Activated CD4-positive, alpha-beta T cell treated with anti-CD3 and anti-CD28 coated beads, Interleukin-2, Interleukin-6, amounts not matched to agents 100 ng/mL and 50 ng/mL, durations not matched to agents 16 hours and 8 hours (primary cell): ENCODE measurements at regions not wholly inside any gene's neighbourhood (a gene's known extent, or its start where the extent isn't known, plus 50 kb on each side); places are given as distances from the start of the nearest gene placed in this dataset.
"Not testable (repeated sequence)": the region's sequence is repeated elsewhere in the genome, so short reads cannot be mapped to it uniquely, and the experiment has no call there.

Source experiments
- DNase-seq: peaks from one replicate; pipeline ENCODE4 v3.0.0-alpha.2; 2020

DNA sequence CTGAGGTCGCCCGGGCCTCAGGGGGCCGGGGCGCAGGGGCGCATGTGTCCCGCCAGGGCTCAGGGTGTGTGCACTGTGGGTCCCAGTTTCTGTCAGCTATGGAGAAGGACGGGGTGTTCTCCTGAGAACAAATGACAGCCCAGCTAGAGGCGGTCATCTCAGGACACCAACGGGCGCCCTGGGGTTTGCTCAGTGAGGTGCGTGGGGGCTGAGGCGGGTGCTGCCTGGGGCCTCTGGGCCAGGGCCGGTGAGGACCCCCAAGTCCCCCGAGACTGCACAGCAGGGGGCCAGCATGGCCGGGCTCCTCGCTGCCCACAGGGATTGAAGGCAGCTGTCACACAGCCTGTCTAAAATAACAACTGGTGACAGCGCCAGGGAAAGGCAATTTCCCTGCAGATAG is 808.8 kb upstream of the SOX11 start:
- no peak for DNase-seq

DNA sequence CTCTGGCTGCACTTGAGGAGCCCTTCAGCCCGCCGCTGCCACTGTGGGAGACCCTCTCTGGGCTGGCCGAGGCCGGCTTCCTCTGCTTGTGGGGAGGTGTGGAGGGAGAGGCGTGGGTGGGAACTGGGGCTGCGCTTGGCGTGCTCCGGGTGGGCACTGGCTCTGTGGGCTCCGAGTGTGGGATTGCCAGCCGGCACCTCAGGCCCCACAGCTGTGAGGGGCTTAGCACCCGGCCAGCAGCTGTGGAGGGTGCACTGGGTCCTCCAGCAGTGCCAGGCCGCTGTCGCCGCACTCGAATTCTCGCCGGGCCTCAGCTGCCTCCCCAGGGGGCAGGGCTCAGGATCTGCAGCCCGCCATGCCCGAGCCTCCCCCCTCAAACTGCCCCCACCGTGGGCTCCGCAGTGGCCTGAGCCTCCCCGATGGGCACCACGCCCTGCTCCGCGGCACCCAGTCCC is 808.0 kb upstream of the SOX11 start:
- no peak for DNase-seq

DNA sequence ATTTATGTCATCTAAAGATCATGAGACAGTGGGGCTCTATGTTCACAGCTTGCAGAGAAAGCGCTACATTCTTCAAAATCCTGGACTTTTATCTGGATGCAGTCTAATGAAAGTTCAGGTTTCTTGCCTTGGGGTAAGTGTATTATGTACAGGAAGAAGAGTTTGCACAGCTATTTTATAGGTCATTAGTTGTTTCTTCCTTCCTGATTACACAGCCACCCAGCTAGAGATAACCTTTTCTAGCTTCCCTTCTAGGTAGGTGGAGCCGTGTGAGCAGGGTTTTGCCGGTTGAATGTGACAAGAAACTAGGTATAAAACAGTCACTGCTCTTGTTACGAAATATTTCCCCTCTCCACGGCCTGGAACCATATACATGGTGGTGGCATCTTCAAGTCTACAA is 800.8 kb upstream of the SOX11 start:
- DNase-seq: no peak

DNA sequence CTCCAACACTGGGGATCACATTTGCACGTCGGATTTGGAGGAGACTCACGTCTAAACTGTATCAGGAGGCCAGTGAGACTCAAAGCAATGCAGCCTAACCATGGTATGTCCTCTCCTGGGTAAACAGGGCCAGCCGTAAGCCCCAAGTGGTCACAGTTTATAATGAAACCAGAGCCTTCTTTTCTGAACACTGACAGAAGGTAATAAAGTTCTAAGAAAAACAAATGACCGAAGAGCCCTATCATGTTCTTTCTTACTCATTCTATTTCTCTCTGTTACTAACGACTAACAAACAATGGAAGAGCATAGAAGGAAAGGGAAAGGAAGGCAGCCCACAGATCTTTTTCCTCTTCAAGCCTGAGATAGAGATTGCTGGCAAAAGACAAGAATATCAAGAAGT is 796.8 kb upstream of the SOX11 start:
- DNase-seq: no peak

DNA sequence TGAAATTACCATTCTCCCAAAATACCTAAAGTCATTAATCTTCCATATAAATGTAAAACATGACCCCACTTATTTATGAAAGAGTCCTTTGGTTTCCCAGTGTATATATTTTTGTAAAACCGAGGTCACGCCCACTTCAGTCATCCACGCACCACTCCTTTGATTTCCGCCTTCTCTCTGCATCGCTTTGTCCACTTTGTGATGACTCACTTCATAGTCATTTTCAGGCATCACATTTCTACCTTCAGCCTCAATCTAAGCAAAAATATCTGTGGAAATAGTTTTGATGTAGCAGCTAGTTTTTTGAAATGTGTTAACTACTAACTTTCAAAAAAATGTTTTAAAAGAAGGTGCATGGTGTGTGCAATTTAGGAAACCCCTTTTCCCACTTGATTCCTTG is 793.5 kb upstream of the SOX11 start:
- no peak for DNase-seq

DNA sequence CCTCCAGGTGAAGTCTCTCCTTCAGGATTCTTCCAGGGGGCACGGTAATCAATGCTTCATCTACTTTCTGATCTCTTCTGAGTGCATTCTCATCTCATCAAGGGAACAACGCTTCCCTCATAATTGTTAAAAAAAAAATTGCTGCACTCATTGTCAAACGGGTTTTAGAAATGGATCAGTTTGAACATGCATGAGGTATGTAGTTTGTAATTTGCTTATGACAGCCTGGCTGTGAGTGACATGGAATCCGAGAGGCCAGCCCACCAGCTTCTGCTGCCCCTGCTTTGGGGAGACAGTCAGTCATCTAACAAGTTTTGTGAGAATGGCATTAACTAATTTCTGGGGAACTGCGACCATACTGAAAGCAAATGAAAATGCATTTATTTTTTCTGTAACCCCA is 791.9 kb upstream of the SOX11 start:
- DNase-seq: no peak

DNA sequence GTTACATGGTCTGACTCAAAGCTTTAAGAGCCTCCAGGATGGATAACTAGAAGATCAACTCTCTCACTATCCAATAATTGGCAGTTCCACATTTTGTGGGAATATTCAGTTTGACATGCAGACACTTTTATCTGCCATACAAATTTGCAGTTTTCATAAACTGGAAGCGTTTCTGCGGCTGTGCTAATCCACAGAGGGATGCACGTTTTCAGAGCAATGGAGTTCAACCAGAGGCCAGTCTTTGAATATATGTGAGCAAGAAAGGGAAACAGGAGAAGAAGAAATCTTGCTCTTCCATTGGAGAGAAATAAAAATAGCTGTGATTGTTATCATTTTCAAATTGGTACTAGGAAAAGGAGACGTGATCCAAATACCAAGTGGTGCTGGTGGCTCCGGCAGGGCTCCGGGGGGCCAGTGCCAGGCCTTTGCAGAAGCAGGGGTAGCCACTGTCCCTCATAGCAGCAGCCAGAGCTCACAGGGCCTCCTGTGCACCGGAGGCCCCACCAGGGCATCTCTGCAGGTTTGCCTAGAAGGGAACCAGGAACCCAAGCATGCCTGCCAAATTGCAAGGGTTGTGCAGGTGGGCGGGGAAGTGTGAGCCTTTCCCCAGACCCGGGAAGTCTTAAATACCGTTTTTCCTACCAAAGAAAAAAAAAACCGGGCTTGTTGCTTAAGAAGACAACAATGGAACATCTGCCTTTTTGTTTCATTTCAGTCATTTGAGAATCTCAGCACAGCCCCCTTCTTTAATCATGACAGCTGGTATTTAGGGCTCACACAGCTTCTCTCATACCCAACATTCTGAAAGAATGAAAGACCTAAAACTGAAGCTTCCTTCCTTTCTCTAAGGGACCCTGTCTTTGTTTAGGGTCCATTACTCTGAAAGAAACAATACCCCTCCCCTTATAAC is 791.1 kb upstream of the SOX11 start:
- no peak for DNase-seq

DNA sequence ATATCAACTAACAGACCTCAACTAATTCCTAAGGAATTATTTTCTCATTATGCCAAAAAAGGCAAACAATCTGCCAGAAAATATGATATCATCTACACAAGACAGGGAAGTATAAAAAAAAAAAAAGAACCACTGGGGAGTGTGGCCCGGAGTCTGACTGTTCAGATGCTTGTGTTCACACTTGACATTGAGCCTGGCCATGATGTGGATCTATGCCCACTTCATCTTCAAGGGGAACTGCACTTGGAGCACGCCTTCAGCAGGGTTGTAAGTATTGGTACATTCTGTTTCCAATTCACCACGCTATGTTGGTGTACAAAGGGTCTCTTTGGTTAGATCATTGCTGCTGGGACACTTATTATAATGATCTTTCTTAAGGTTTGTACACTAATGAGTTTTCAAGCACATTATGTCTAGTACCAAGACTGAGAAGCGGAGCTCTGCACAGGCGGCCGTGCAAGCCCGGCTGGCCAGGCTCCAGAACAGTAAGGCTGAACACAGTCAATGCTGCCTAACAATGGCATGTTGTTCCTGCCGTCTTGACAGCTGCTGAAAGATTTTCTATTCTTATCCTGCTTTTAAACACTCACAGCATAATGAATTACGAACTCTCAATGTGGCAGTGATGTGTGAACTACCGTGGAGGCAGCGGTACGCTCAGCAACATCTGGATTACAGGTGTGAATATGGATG is 788.4 kb upstream of the SOX11 start:
- DNase-seq: no peak

DNA sequence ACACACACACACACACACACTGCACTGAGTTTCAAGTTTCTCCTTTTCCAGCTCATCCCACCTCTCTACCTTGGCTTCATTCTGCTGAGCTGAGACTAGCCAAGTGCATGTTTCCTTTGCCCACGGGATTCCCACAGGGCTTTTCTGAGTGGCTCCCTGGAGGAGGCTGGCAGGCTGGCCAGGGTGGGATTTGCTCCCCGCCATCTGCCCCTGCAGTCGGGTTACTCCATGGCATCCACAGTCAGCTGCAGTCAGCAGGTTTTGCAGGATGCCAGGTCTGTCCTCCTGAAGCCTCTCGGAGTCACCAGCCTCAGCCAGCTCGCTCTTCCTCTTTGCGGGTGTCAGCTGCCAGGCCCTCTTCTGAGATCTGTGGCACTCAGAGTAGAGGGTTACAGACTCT is 783.7 kb upstream of the SOX11 start:
- DNase-seq: no peak

DNA sequence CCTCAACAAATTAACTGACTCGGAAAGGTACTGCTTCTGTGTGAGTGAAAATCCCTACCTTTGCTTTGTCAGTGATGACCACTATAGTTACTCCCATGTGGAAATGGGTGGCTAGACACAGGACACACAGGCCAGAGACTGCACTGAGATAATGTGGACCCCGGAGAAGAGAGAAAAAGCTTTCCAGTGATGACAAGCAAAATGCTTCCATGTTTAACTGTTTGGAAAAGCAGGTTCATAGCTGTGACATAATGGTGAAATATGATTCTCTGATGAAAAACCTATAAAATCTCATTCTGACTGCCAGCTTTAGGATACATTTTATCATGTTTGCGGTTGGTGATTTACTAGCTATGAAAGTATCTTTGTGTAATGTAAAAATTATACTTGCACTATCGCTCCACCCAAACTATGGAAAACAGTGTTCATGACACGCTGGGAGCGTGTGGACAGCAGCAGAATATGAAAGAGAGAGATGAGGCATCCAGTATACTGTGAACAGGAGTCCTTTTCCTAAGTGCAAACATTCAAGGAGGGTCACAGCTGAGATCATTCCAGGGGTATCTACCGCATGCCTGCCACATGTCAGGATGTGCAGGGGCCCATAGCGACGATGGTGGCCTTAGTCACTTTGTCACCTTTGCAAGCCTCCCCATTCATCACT is 782.7 kb upstream of the SOX11 start:
- DNase-seq: no peak

DNA sequence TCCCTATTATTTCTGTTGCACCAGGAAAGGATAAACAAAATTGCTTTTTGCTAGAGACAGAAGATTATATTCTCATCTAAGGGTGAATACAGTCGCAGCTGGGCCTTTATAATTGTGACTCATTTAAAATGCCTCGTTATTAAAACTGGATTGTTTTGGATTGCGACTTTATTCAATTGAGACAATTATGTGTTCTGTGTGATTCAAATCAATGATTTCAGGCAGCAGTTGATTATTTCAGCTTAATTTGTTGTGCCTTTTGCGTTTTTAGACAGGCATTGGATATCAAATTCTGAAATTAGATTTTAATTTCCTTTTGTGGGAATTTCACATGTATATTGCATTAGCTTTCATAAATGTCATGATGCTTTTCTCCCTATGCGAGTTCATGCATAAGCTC is 778.1 kb upstream of the SOX11 start:
- DNase-seq: no peak

DNA sequence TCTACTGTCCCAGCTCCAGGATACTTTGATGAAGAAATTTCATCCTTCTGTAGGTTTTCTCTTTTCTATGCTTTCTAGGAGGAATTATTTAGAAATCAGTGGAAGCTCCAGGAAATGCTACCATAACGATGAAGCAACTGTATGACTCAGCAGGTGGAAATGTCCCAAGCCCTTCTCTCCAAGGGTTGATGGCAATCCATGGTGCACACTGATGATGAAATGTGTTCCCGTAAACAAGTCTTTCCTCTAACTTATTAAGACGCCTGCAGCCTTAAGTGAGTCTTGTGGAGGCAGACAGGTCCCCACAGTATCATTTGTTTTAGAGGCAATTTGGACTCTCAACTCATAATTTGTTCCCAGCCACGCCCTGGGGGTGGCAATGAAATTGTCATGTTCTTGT is 777.6 kb upstream of the SOX11 start:
- DNase-seq: no peak

DNA sequence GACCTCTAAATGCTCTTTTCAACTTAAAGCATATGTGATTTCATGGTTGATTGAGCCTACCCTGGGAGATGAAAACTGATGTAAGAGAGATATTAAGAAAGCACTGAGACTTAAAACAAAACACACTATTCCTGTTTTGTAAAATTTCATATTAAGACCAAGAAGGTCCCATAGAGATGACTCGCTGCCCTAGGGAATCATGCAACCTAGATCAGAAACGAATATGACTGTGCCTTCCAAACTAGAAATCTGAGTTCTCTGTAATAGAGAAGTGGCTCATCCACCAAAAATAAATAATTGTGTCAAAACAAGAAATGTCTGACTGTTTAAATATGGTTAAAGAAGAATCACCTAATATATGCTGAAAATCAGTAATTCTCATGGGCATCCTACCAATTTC is 776.8 kb upstream of the SOX11 start:
- no peak for DNase-seq

DNA sequence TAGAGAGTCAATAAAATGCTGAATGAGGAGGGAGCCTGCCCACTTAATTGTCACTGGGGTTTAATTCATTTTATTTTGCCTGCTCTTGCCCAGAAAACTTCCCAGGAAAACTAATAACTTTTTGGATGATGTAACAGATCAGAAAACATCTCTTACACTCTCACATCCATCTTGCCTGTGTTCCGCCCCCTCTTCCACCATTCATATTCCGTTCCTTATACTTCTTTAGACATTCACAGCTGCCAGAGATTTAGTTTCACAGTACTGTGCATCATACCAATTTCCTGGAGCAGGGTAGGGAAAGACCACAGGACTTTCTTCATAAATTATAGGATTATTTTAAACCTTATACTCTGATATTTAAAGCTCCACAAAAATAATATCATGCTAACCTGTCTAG is 776.1 kb upstream of the SOX11 start:
- DNase-seq: no peak

DNA sequence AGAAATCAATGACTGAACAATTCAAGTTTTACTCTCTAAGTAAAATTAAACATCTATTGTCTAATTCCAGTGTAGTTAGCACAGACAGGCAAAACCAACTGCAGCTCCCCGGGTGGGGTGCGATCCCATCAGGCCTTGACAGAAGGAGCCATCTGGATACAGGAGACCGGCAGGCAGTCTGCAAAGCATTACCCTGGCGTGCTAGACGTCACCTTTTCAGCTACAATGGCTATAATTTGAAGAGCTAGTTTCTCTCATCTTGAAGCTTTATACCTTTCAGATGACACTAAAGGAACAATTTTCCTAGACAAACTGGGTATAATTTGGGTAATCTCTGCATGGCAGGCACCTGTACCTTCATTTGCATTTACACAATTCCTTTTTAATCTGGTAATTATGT is 761.5 kb upstream of the SOX11 start:
- no peak for DNase-seq

DNA sequence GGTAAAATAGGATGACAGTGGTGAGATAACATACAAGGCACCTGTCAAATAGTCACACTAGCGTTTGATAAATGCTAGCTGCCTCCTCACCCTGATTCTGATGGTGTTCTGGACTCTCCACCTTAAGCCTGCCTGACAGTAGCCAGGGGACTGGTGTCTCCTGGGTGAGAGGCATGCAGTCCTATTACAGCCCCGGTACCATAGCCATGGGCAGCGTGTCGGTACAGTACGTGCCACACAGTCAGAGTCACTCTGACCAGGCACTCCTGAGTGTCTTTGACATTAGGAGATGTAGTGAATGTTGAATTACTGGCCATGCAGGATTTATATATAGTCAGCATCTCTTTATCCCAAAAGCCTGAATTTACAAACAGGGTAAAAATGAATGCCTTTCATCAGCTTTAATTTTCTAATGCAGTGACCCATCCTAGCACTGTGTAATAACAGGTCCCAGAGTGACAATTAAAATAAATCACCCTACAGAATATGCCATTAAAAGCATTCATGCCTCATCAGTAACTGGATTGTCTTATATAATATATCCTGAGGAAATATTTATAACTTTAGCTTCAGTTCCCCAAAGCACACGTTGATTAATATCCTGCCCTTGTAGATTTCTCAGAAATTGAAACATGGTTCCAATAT is 760.3 kb upstream of the SOX11 start:
- no peak for DNase-seq

DNA sequence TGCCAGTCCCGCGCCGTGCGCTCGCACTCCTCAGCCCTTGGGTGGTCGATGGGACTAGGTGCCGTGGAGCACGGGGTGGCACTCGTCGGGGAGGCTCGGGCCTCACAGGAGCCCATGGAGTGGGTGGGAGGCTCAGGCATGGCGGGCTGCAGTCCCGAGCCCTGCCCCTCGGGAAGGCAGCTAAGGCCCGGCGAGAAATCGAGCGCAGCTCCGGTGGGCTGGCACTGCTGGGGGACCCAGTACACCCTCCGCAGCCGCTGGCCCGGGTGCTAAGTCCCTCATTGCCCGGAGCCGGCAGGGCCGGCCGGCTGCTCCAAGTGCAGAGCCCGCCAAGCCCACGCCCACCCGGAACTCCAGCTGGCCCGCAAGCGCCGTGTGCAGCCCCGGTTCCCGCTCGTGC is 756.9 kb upstream of the SOX11 start:
- not testable (repeated sequence) for DNase-seq

DNA sequence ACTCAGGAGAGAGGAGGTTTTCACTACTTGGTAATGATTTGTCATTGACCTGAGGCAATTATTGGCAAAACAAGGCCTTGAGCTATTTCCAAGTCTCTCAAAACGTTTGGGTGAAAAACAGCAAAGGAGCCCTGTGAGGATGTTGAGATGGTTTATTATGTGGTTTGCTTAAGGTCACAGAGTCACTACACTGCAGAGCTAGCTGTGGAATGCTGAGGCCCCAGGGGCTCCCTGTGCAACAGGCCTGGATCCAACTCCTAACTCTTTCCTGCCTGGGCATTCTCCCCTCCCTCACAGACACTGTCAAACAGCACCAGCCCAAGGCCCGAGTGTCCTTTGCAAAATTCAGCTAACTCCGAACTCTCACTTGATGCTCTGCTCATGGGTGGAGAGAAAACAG is 754.6 kb upstream of the SOX11 start:
- no peak for DNase-seq

DNA sequence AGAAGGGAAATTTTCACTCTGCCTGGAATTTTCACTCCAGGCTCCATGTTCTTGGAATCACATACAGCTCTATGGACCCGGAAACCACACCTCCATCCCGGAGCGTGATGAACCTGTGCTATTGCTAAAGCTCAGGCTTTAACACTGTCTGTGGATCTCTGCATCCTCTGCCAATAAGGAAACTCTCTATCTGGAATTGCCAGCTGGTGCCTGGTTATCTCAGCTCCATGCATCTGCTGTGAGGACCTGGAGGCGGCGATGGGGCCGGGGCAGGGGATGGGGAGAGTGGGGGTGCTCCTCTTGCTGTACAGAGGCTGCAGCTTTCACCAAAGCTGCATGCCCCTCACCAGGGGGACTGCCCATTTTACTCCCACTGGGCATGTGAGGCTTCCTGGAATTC is 754.0 kb upstream of the SOX11 start:
- DNase-seq: no peak

DNA sequence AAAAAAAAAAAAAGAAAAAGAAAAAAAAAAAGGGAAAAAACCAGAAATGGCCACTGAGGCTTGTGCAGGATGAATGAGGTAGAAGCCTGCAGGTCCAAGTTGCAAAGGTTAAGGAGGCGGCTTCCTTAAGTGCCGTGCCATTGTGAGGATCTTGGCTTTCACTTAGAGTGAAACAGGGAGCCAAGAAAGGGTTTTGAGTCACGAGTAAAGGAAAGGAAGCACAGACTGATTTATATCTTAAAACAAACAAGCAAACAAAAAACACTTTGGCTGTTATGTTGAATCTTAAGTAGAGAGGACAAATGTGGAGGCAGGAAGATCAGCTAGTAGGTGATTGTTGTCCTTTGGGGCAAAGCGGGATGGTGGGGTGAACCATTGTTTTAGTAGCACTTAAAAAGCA is 749.7 kb upstream of the SOX11 start:
- no peak for DNase-seq

DNA sequence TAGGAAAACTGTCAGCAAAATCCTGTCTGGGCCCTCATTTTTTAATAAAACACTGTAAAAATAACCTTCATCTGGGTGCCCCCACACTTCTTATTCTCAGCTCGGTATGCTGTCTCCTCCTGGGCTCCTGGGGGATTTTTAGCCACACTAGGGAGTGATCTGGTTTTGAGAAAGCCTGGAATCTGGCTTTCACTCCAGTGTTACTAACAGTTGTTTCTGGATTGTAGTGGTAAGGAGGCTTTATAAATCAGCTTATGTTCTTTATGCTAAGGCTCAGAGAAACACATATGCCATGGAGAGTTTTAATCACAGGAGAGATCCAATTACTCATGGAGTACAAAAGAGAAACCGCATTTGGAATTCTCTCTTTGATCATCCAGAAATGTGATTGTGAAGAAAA is 744.3 kb upstream of the SOX11 start:
- no peak for DNase-seq

DNA sequence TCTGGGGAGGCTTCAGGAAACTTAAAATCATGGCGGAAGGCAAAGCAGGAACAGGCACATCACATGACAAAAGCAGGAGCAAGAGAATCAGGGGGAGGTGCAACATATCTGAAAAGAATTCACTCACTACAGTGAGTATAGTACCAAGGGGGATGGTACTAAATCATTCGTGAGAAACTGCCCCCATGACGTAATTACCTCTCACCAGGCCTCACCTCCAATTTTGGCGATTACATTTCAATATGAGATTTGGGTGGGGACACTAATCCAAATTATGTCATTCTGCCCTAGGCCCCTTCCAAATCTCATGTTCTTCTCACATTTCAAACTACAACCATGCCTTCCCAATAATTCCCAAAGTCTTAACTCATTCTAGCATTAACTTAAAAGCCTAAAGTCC is 740.8 kb upstream of the SOX11 start:
- no peak for DNase-seq

DNA sequence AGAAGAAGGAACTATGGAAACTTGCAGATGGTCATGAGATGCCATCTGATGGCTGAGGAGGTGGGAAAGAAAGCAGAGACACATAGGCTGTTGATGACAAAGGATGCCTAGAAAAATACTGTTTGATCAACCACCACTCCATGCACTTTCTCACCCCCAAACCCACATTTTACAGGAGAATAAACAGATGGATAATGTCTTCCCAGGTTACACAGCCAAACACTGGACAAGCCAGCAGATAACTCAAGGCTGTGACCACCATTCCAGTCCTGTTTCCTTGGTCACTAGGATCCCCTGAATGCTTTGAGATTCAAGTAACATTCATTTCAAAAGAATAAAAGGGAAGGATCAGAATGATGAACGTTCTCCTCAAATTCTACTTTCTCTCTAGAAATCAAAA is 733.0 kb upstream of the SOX11 start:
- DNase-seq: no peak

DNA sequence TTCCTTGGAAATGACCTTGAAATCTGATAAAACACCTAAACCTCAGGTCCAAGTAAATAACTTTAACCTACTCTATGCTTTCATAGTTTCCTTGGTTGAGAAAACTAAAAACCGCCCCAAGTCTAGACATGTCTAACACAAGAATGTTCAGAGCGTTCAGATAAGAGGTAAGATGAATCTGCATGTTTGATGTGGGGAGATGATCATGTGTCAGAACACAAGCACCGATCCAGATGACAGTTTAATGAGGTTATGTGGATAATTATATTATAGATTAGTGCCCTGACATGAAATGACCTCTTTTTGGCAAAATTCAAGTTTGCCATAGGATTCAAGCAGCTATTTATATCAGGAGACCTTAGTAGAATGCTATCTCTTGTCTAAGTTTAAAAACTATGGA is 729.8 kb upstream of the SOX11 start:
- DNase-seq: no peak
